Fibroblast of skin of back (primary cell): ENCODE measurements at regions not wholly inside any gene's neighbourhood (a gene's known extent, or its start where the extent isn't known, plus 50 kb on each side); places are given as distances from the start of the nearest gene placed in this dataset.

Experiments
- DNase-seq: peaks from one replicate; pipeline ENCODE4 v3.0.0-alpha.2; 2013

DNA sequence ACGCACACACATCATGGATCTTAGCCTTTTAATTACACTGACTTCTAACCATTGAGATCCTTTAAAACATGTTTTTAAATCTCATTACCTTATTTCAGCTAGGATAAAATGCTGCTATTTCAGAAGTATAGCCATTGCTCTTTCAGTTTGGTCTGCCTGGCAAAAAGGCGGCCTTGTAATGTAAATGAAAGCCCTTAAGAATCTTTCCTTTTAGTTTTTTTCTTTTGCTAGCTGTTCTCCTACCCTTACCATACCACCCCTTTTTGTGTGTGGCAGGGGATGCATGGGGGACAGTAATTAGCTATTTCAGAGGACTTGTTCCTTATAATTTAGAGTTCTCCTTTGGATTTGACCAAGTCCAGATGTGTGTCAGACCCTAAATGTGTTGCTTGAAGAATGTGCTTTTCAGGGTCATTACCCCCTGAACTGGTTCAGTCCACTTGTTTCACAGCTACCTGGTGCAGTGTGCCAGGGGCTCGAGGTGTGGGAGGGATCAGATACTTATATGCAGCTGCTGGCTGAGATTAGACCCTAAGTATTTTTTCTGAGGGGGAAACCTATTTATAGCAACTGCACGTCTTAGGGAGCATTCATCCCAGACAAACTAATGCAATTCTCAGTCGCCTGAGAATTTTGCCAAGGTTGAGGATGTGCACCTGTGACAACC lies 986.8 kb downstream of the NLGN4Y start:
- DNase-seq, result no peak

DNA sequence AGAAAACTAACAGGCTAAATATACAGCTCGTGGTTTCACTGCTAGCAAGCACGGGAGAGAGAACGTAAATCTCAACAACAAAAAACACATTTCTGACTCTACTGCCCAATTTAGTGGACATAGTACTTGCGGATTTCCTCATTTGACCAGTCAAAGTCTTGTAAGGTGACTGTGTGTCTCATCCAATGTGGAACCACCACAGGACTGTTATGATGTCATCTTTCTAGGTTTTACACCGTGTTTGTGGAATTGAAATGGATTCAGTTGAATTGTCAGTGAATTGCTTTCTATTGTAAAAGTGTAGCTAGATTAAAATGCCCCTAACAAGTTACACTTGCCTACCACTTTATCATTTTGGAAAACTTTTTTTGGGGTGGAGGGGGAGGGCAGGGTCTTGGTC lies 1010.8 kb downstream of the NLGN4Y start:
- DNase-seq, result no peak

DNA sequence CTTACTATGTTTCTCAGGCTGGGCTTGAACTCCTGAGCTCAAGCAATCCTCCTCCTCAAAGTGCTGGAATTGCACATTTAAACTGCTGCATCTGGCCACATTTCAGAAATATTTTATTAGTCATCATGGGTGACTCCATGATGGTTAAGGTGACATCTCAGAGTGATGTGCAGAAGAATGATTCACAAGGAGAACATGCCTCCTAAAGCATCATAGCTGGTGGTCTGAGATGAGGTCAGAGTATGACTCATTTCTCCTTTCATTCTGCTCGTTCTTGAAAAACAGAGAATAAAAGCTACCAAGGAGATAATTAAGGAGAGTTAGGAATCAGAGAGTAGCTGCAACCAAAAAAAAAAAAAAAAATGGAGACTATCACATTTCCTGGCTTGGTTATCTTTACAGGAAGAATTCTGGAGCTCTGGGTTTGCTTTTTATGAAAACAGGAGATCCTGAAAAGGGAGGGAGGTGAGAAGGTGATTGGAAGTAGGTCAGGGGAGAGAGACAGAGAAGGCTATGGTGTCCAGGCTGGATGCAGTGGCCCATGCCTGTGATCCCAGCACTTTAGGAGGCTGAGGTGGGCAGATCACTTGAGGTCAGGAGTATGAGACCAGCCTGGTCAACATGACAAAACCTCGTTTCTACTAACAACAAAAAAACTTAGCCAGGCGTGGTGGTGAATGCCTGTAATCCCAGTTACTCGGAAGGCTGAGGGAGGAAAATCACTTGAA lies 1011.6 kb downstream of the NLGN4Y start:
- DNase-seq, result peak; percentile 96

- DNase-seq, result peak; percentile 72
Observed at GRCh38 chrY:15540516-15540915, 1016.2 kb downstream of the NLGN4Y start.

- DNase-seq, result no peak
Observed at GRCh38 chrY:15546177-15546754, 1021.9 kb downstream of the NLGN4Y start.

DNA sequence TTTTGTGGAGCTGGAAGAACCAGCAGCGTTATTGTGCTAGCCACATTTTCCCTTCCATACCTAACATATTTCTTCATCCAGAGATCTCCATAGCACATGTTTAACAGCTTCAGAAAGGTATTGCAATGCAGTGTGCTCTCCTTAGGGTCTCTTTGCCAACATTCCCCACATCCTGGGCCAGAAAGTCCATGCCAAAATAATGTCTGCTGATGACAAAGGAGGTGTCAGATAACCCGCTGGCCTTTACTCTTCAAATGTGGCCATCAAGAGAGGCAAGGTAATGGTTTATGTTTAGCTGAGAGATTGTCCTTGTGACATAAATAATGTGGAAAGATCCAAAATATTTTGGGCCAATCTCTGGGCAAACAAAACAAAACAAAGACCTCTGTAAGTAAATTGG lies 1027.7 kb downstream of the NLGN4Y start:
- DNase-seq, result no peak

DNA sequence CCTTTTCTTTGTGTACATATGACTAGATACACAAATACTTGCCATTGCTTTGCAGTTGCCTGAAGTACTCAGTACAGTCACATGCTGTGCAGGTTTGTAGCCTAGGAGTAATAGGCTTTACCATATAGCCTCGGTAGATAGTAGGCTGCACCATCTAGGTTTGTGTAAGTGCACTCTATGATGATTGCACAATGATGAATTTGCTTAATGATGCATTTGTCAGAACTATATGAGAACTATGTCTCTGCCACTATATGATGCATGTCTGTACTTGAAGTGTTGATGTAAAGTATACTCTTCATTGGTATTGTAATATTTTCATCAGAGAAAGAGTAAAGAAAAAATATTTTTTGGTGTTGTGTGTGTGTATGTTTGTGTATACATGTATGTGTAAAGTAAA lies 1030.7 kb downstream of the NLGN4Y start:
- DNase-seq, result no peak

DNA sequence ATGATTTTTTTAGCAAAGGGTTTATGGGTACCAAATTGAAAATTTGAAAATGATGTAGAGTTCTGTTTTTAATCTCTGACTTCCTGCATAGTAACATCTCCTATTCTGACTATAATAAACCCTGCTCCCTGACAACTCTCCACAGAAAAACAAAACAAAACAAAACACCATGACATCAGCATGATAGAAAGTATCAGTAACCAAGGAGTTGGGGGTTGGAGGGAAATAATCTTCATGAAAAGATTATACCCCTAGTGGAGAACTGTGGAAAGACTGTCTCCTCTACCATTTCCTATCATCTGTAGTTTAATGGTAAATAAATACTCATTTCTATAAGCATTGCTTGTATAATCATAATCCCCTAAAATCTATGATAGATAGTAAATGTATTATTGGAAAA lies 1034.8 kb downstream of the NLGN4Y start:
- DNase-seq, result peak; percentile 15

- DNase-seq, result no peak
Observed at GRCh38 chrY:15560840-15561239, 1036.5 kb downstream of the NLGN4Y start.

GRCh38 chrY:15561501-15562289 lies 1037.4 kb downstream of the NLGN4Y start:
- peak; percentile 27 for DNase-seq

- DNase-seq, result peak; percentile 38
Observed at GRCh38 chrY:15577886-15578285, 1053.6 kb downstream of the NLGN4Y start.

DNA sequence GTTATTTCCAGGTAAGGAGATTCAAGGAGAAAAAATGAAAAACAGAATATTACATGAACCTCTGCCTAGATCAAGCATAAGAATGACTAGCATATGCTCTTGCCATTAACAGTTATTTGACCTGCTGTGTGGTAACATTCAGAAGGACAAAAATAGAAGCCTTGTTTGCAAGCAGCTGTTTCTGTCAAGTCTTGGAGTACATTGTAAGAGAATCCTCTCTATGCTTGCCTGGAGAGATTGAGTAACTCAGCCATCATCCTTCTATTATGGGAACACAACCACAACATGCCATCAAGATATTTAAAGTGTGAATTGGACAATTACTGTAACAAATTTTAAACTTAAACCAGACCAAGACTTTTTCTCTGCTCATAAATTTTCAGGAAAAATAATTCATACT lies 1054.4 kb downstream of the NLGN4Y start:
- peak; percentile 33 for DNase-seq

DNA sequence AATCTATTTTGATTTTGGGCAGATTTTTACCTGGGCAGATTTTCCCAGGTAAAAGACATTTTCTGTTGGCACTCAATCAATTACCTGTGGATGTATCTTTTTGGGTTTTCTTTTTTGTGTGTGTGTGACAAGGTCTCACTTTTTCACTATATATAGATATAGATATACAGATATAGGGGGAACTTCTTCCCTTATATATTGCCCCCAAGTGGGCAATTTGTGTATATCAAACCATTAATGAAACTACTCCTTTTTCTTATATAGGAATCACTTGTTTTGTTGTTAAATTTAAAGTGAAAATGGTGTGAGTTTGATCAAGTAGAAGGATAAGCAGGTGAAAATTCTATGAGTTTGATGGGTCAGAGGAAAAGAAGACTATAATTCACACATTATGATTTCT lies 1054.9 kb downstream of the NLGN4Y start:
- no peak for DNase-seq

DNA sequence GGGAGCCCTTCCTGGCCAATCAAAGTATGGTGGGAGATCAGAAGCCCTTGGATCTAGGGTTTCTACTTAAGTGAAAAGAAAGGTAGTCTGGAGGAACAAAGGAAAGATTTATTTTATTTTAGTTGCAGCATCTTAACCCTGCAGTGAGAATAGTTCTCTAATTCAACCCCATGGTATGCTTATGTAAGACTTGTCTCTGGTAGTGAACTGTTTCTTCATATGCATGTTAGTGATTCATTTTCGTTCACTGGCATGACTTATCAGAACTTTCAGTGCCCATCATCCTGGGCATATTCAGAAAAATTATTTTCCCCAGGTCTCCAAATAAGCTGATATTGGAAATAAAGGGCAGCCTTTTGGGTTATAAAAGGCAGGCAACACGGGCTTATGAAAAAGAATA lies 1058.8 kb downstream of the NLGN4Y start:
- DNase-seq, result no peak

- no peak for DNase-seq
Observed at GRCh38 chrY:15592957-15593356, 1068.6 kb downstream of the NLGN4Y start.

DNA sequence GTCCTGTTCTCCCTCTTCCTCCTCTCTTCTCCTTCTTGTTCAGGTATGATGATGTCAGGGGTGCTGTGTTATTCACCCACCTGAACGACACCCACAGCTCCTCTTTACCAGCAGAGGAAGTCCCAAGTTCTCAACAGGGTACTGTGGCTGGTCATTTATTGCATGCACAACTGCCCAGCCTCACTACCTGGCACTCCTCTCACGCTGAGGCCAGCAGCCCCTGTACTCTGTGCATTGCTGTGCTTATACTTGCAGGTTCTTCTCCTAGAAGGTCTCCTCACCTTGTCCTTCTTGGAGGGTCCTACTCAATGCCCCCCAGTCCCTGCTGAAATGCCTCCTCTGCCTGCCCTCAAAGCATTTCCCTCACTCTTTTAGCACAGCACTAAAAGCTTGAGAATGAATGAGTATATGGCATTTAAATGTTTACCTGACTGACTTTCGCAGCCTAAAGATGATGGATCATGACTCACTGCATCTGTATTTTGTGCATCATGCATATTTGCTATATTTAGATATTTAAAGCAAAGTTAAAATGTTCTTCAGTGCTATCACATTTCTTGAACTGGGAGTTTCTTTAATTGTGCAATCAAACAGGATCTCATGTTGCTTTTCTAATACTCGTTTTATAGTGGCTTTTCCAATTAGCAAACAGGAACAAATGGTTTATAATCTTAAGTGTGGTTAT lies 1069.3 kb downstream of the NLGN4Y start:
- peak; percentile 74 for DNase-seq

DNA sequence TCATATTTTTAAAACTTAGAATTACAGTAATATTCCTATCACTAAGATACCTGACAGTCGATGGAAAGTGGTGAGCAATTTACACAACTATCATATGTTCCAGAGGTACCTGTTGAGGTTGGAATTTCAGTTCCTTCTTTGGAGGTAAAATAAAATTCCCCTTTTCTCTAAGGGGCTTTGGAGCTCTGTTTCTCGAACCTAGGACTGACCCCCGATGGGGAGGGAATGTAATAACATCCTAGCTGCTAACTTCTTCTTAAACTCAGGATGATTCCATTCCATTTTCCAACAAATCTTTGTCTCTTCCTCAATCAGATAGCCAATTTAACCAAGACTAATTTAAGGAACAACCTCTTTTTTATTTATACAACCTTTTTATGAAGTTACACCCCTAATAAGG lies 1069.8 kb downstream of the NLGN4Y start:
- DNase-seq, result no peak

DNA sequence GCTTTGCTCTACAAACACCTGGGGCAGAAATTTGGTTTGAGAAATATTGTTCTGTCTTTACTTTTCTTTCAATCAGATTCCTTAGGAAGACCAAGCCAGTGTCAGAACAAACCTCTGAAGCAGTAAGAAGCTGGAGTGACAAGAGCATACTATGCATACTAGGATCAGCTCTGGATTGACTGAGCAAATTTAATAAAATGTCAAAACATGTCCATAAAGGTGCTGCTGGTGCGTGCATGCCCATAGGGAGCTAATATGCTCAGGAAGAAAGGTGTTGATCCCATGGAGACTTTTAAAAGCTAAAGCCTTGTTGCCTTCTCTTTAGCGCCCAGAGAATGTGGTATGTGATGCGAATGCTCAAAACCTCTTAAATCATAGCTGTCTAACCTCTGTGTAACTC lies 1076.2 kb downstream of the NLGN4Y start:
- DNase-seq, result no peak

- DNase-seq, result no peak
Observed at GRCh38 chrY:15624370-15624769, 1100.0 kb downstream of the NLGN4Y start.

GRCh38 chrY:15624928-15625327 lies 1100.6 kb downstream of the NLGN4Y start:
- DNase-seq, result no peak

- no peak for DNase-seq
Observed at GRCh38 chrY:15648198-15648597, 1123.9 kb downstream of the NLGN4Y start.

- no peak for DNase-seq
Observed at GRCh38 chrY:15650056-15650455, 1125.7 kb downstream of the NLGN4Y start.

DNA sequence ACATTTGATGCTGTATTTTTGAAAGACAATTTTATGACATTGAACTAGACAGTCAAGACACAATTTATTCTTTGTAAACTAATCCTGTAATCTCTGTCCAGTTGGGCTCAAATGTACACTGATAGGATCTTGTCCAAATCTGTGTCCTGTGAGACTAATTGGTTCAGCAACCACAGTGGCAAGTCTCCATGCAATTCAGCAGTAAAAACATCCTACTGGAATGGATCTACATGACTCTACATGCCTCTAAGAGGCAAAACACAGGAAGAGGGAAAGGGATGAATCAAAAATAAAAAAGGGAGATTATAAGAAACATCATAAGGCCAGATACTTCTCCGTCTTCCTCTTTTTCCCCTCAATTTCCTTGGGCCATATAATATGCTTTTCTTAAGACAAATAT lies 1164.2 kb downstream of the NLGN4Y start:
- DNase-seq, result no peak
